Sigmoid colon (tissue), 4 donors: ENCODE measurements at regions not wholly inside any gene's neighbourhood (a gene's known extent, or its start where the extent isn't known, plus 50 kb on each side); places are given as distances from the start of the nearest gene placed in this dataset.

Experiments
- EP300 ChIP-seq, 4 donors: sonication (generic); formaldehyde crosslinking; IDR thresholded peaks; one replicate each; pipeline ENCODE4 v1.6.1; 2017; ENCODE audit warnings: antibody characterized with exemption in 4 of 4
- POLR2A ChIP-seq, 2 donors: fragments of 450-650 bp; IDR thresholded peaks; one replicate each; pipeline ENCODE4 v1.6.1; 2016; ENCODE audit warnings: antibody characterized with exemption in 2 of 2, mild to moderate bottlenecking in 2 of 2, moderate library complexity in 2 of 2
- POLR2AphosphoS5 ChIP-seq, 4 donors: sonication (generic); formaldehyde crosslinking; IDR thresholded peaks; one replicate each; pipeline ENCODE4 v1.6.1; 2017; ENCODE audit warnings: antibody characterized with exemption in 4 of 4
- TF ChIP-seq, protein P1 (sequence below), 4 experiments: fragments of 450-650 bp in 3 of 4; fragments of 200-600 bp in 1 of 4; IDR thresholded peaks; one replicate each; pipeline ENCODE4 v1.5.1; 2016 to 2019; ENCODE audit warnings: antibody characterized with exemption in 4 of 4, mild to moderate bottlenecking in 3 of 4, moderate library complexity in 2 of 4

DNA sequence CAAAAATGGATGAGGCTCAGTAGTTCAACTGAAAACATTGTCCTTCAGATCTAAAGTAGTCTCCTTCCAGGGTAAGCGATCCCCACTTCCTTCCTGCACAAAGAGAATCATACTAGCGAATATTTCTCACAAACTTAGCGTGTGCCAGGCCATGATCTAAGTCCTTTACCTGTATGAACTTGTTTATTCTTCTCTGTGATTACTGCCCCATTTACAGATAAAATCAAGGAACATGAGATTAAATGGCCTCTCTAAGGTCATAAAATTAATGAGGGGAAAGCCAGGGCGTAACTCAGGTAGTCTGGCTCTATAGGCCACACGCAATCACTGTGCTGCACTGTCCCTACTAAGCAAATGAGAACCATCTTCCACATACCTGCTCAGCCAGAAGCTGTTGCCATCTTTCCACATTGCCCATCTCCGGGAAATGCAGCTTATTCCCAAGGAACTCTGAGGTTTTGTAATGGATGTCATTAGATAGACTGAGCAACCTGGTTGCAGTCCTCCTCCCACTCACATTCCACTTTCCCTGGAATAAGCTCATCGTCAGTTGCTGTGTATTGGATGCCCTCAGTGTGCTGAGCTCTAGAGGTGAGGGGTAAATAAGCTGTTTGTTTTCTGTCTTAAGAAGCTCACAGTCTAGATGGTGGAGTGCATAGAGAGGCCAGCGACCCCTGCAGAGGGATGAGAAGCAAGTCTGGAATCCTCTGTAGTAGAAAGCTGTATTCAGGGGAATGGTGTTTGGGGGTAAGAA is 146.3 kb downstream of the SNX19 start:
- TF ChIP-seq POLR2A (IDR thresholded peaks at IDR 0.05): no peak
- TF ChIP-seq, protein P1, sequence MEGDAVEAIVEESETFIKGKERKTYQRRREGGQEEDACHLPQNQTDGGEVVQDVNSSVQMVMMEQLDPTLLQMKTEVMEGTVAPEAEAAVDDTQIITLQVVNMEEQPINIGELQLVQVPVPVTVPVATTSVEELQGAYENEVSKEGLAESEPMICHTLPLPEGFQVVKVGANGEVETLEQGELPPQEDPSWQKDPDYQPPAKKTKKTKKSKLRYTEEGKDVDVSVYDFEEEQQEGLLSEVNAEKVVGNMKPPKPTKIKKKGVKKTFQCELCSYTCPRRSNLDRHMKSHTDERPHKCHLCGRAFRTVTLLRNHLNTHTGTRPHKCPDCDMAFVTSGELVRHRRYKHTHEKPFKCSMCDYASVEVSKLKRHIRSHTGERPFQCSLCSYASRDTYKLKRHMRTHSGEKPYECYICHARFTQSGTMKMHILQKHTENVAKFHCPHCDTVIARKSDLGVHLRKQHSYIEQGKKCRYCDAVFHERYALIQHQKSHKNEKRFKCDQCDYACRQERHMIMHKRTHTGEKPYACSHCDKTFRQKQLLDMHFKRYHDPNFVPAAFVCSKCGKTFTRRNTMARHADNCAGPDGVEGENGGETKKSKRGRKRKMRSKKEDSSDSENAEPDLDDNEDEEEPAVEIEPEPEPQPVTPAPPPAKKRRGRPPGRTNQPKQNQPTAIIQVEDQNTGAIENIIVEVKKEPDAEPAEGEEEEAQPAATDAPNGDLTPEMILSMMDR (IDR thresholded peaks at IDR 0.05): no peak
- TF ChIP-seq POLR2AphosphoS5 (IDR thresholded peaks at IDR 0.05): no peak
- TF ChIP-seq EP300 (IDR thresholded peaks at IDR 0.05): no peak
